CD4-positive, CD25-positive, alpha-beta regulatory T cell (primary cell): ENCODE measurements at regions not wholly inside any gene's neighbourhood (a gene's known extent, or its start where the extent isn't known, plus 50 kb on each side); places are given as distances from the start of the nearest gene placed in this dataset.

ENCODE experiments used
- ATAC-seq, 2 donors: fragments of 150-1000 bp; cut with Tn5 transposase; one replicate each; pipeline ENCODE4 v1.10.0; 2021; ENCODE audit warnings: low read depth in 2 of 2, moderate number of reproducible peaks in 2 of 2, moderate library complexity in 1 of 2
- DNase-seq, 3 donors: peaks; one replicate each; pipeline versions ENCODE4 v3.0.0 to v3.0.0-alpha.2; 2012 to 2022; ENCODE audit warnings: mixed read lengths in 1 of 3
- H3K27ac ChIP-seq: one replicate; pipeline ENCODE4 v1.7.0; 2013; ENCODE audit warnings: mild to moderate bottlenecking, low read length; ENCODE audit not compliant: insufficient read depth, poor library complexity, severe bottlenecking
- H3K27me3 ChIP-seq: one replicate; pipeline ENCODE4 v1.7.0; 2013; ENCODE audit warnings: low read length; ENCODE audit not compliant: control insufficient read depth, insufficient read depth
- H3K36me3 ChIP-seq: one replicate; pipeline ENCODE4 v1.7.0; 2013; ENCODE audit warnings: mild to moderate bottlenecking, low read length, moderate library complexity; ENCODE audit not compliant: control insufficient read depth, insufficient read depth
- H3K4me1 ChIP-seq: 2 replicates; pipeline ENCODE4 v1.7.0; 2013; ENCODE audit warnings: mild to moderate bottlenecking, low read length; ENCODE audit not compliant: insufficient read depth, control insufficient read depth, poor library complexity, severe bottlenecking
- H3K4me3 ChIP-seq: one replicate; pipeline ENCODE4 v1.7.0; 2013; ENCODE audit warnings: low read depth, mild to moderate bottlenecking, low read length, moderate library complexity
- H3K9me3 ChIP-seq, 2 experiments: 1 replicate in 1 of 2; 2 replicates in 1 of 2; pipeline ENCODE4 v1.7.0; 2013; ENCODE audit warnings: low read length in 2 of 2, mild to moderate bottlenecking in 1 of 2, moderate library complexity in 1 of 2; ENCODE audit not compliant: control insufficient read depth in 2 of 2
- H3K27ac Mint-ChIP-seq, 3 donors: one replicate each; pipeline ENCODE4 v1.8.0; 2020 to 2022; ENCODE audit warnings: mild to moderate bottlenecking in 3 of 3, mixed read lengths in 3 of 3, moderate library complexity in 2 of 3
- H3K27me3 Mint-ChIP-seq: one replicate; pipeline ENCODE4 v1.8.0; 2022; ENCODE audit warnings: mild to moderate bottlenecking, mixed read lengths
- H3K36me3 Mint-ChIP-seq: one replicate; pipeline ENCODE4 v1.8.0; 2020; ENCODE audit warnings: mixed read lengths
- H3K4me1 Mint-ChIP-seq, 4 donors: one replicate each; pipeline ENCODE4 v1.8.0; 2020 to 2022; ENCODE audit warnings: mixed read lengths in 4 of 4, mild to moderate bottlenecking in 1 of 4
- H3K4me3 Mint-ChIP-seq, 4 donors: one replicate each; pipeline ENCODE4 v1.8.0; 2020 to 2022; ENCODE audit warnings: mild to moderate bottlenecking in 4 of 4, mixed read lengths in 4 of 4, moderate library complexity in 3 of 4
- H3K9me3 Mint-ChIP-seq, 7 donors: one replicate each; pipeline ENCODE4 v1.8.0; 2020 to 2022; ENCODE audit warnings: mixed read lengths in 7 of 7, mild to moderate bottlenecking in 3 of 7, moderate library complexity in 2 of 7

GRCh38 chr9:115625954-115626353, 508.0 kb upstream of the TNC start:
- DNase-seq (no peak), ATAC-seq (no peak)
- Mint-ChIP-seq H3K9me3 (peaks cover 0 to 7% (median 2%) of the 10 kb centered on the region in 7 donors), H3K36me3 (no peaks in the 10 kb centered on the region), H3K27me3 (peaks cover 5% of the 10 kb centered on the region), H3K27ac (no peak overlapping the region), H3K4me1 (no peaks in the 10 kb centered on the region), H3K4me3 (no peak overlapping the region)
- Histone ChIP-seq H3K4me1 (no peaks in the 10 kb centered on the region), H3K36me3 (no peaks in the 10 kb centered on the region), H3K4me3 (no peak overlapping the region), H3K27me3 (no peaks in the 10 kb centered on the region), H3K27ac (no peak overlapping the region), H3K9me3 (no peaks in the 10 kb centered on the region)

GRCh38 chr9:115627511-115627910, 509.6 kb upstream of the TNC start:
- Histone ChIP-seq H3K4me3 (no peak overlapping the region), H3K4me1 (no peaks in the 10 kb centered on the region), H3K9me3 (no peaks in the 10 kb centered on the region), H3K36me3 (no peaks in the 10 kb centered on the region), H3K27me3 (no peaks in the 10 kb centered on the region), H3K27ac (no peak overlapping the region)
- no peaks in the 10 kb centered on the region for H3K4me1 Mint-ChIP-seq
- no peak overlapping the region for H3K27ac Mint-ChIP-seq
- no peak overlapping the region for H3K4me3 Mint-ChIP-seq
- ATAC-seq (no peak), DNase-seq (no peak)
- H3K36me3 Mint-ChIP-seq = no peaks in the 10 kb centered on the region
- peaks cover 0 to 6% (median 0%) of the 10 kb centered on the region in 7 donors for H3K9me3 Mint-ChIP-seq
- H3K27me3 Mint-ChIP-seq = no peaks in the 10 kb centered on the region

- Mint-ChIP-seq H3K27me3 (no peaks in the 10 kb centered on the region), H3K4me3 (no peak overlapping the region), H3K36me3 (no peaks in the 10 kb centered on the region), H3K4me1 (no peaks in the 10 kb centered on the region), H3K27ac (no peak overlapping the region), H3K9me3 (peaks cover 0 to 7% (median 0%) of the 10 kb centered on the region in 7 donors)
- ATAC-seq = no peak
- no peaks in the 10 kb centered on the region for H3K36me3 ChIP-seq
- H3K9me3 ChIP-seq = no peaks in the 10 kb centered on the region
- DNase-seq = no peak
- no peaks in the 10 kb centered on the region for H3K27me3 ChIP-seq
- no peak overlapping the region for H3K27ac ChIP-seq
- no peaks in the 10 kb centered on the region for H3K4me1 ChIP-seq
- no peak overlapping the region for H3K4me3 ChIP-seq
Observed at GRCh38 chr9:115628426-115628825, 510.5 kb upstream of the TNC start.

GRCh38 chr9:115629879-115630840, 512.2 kb upstream of the TNC start:
- no peak overlapping the region for H3K4me3 Mint-ChIP-seq
- H3K36me3 ChIP-seq = no peaks in the 10 kb centered on the region
- H3K9me3 Mint-ChIP-seq = peaks cover 0 to 5% (median 0%) of the 10 kb centered on the region in 7 donors
- H3K4me3 ChIP-seq = no peak overlapping the region
- H3K27ac Mint-ChIP-seq = no peak overlapping the region
- no peaks in the 10 kb centered on the region for H3K9me3 ChIP-seq
- H3K27me3 Mint-ChIP-seq = no peaks in the 10 kb centered on the region
- H3K4me1 ChIP-seq = no peaks in the 10 kb centered on the region
- DNase-seq = no peak
- H3K4me1 Mint-ChIP-seq = no peaks in the 10 kb centered on the region
- ATAC-seq = no peak
- H3K36me3 Mint-ChIP-seq = no peaks in the 10 kb centered on the region
- H3K27me3 ChIP-seq = no peaks in the 10 kb centered on the region
- no peak overlapping the region for H3K27ac ChIP-seq

- no peaks in the 10 kb centered on the region for H3K27me3 ChIP-seq
- Mint-ChIP-seq H3K9me3 (peaks cover 0 to 5% (median 0%) of the 10 kb centered on the region in 7 donors), H3K27me3 (no peaks in the 10 kb centered on the region), H3K27ac (no peak overlapping the region), H3K4me1 (no peaks in the 10 kb centered on the region), H3K36me3 (no peaks in the 10 kb centered on the region), H3K4me3 (no peak overlapping the region)
- H3K27ac ChIP-seq = no peak overlapping the region
- no peaks in the 10 kb centered on the region for H3K36me3 ChIP-seq
- no peaks in the 10 kb centered on the region for H3K9me3 ChIP-seq
- DNase-seq (no peak), ATAC-seq (no peak)
- H3K4me1 ChIP-seq = no peaks in the 10 kb centered on the region
- H3K4me3 ChIP-seq = no peak overlapping the region
Observed at GRCh38 chr9:115632391-115632790, 514.4 kb upstream of the TNC start.

GRCh38 chr9:115633104-115633503, 515.1 kb upstream of the TNC start:
- ATAC-seq = no peak

GRCh38 chr9:115635680-115636383, 517.8 kb upstream of the PAPPA start:
- DNase-seq (no peak), ATAC-seq (no peak)
- Histone ChIP-seq H3K27me3 (no peaks in the 10 kb centered on the region), H3K36me3 (no peaks in the 10 kb centered on the region), H3K9me3 (no peaks in the 10 kb centered on the region), H3K27ac (no peak overlapping the region), H3K4me1 (no peaks in the 10 kb centered on the region), H3K4me3 (no peak overlapping the region)
- no peaks in the 10 kb centered on the region for H3K4me1 Mint-ChIP-seq
- peaks cover 0 to 5% (median 0%) of the 10 kb centered on the region in 7 donors for H3K9me3 Mint-ChIP-seq
- H3K36me3 Mint-ChIP-seq = no peaks in the 10 kb centered on the region
- no peak overlapping the region for H3K27ac Mint-ChIP-seq
- H3K27me3 Mint-ChIP-seq = no peaks in the 10 kb centered on the region
- no peak overlapping the region for H3K4me3 Mint-ChIP-seq

More at GRCh38 chr9:115633104-115633503, 515.1 kb upstream of the TNC start:
- Histone ChIP-seq H3K27ac (no peak overlapping the region), H3K27me3 (no peaks in the 10 kb centered on the region), H3K4me1 (no peaks in the 10 kb centered on the region), H3K9me3 (no peaks in the 10 kb centered on the region), H3K4me3 (no peak overlapping the region), H3K36me3 (no peaks in the 10 kb centered on the region)
- Mint-ChIP-seq H3K4me3 (no peak overlapping the region), H3K27ac (no peak overlapping the region), H3K9me3 (peaks cover 0 to 5% (median 0%) of the 10 kb centered on the region in 7 donors), H3K4me1 (no peaks in the 10 kb centered on the region), H3K36me3 (no peaks in the 10 kb centered on the region), H3K27me3 (no peaks in the 10 kb centered on the region)
- no peak for DNase-seq
